ENCODE measurements at regions not wholly inside any gene's neighbourhood (a gene's known extent, or its start where the extent isn't known, plus 50 kb on each side); places are given as distances from the start of the nearest gene placed in this dataset.

GRCh38 chr6:6932341-6932740, 175.4 kb upstream of the RREB1 start:
- TF ChIP-seq REST (IDR thresholded peaks at IDR 0.05; ENCODE audit: insufficient read depth in 1 of 2, low read depth in 2 of 2, low read length in 2 of 2) (no peak), FOXP2 (optimal IDR thresholded peaks at IDR 0.05; ENCODE audit: borderline replicate concordance, extremely low read depth, extremely low read length, insufficient read depth) (no peak), POLR2AphosphoS5 (IDR thresholded peaks at IDR 0.05; ENCODE audit: low read depth, low read length) (no peak), TAF1 (IDR thresholded peaks at IDR 0.05; ENCODE audit: borderline replicate concordance, insufficient read depth, low read length) (no peak), SIN3A (IDR thresholded peaks at IDR 0.05; ENCODE audit: borderline replicate concordance, insufficient read depth, low read length) (no peak)

GRCh38 chr6:6932968-6933367, 174.8 kb upstream of the RREB1 start:
- TF ChIP-seq POLR2AphosphoS5 (IDR thresholded peaks at IDR 0.05; ENCODE audit: low read depth, low read length), result no peak
- TF ChIP-seq SIN3A (IDR thresholded peaks at IDR 0.05; ENCODE audit: borderline replicate concordance, insufficient read depth, low read length), result no peak
- no peak for TF ChIP-seq TAF1 (IDR thresholded peaks at IDR 0.05; ENCODE audit: borderline replicate concordance, insufficient read depth, low read length)
- no peak for TF ChIP-seq REST (IDR thresholded peaks at IDR 0.05; ENCODE audit: insufficient read depth in 1 of 2, low read depth in 2 of 2, low read length in 2 of 2)
- TF ChIP-seq FOXP2 (optimal IDR thresholded peaks at IDR 0.05; ENCODE audit: borderline replicate concordance, extremely low read depth, extremely low read length, insufficient read depth), result no peak

DNA sequence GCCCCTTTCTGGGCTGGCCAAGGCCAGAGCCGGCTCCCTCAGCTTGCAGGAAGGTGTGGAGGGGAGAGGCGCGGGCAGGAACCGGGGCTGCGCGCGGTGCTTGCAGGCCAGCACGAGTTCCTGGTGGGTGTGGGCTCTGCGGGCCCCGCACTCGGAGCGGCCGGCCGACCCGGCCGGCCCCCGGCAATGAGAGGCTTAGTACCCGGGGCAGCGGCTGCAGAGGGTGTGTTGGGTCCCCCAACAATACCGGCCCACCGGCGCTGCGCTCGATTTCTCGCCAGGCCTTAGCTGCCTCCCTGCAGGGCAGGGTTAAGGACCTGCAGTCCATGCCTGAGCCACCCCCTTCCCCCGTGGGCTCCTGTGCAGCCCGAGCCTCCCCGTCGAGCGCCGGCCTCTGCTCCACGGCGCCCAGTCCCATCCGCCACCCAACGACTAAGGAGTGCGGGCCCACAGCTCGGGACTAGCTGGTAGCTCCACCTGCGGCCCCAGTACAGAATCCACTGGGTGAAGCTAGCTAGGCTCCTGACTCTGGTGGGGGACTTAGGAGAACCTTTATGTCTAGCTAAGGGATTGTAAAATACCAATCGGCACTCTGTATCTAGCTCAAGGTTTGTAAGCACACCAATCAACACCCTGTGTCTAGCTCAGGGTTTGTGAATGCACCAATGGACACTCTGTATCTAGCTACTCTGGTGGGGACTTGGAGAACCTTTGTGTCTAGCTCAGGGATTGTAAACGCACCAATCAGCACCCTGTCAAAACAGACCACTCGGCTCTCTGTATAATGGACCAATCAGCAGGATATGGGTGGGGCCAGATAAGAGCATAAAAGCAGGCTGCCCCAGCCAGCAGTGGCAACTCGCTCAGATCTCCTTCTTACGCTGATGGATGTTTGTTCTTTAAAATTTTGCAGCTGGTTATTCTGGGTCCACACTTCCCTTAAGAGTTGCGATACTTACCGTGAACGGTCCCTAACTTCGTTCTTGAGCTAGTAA, 167.4 kb upstream of the RREB1 start:
- TF ChIP-seq REST (IDR thresholded peaks at IDR 0.05; ENCODE audit: insufficient read depth in 1 of 2, low read depth in 2 of 2, low read length in 2 of 2) (no peak), POLR2AphosphoS5 (IDR thresholded peaks at IDR 0.05; ENCODE audit: low read depth, low read length) (no peak), FOXP2 (optimal IDR thresholded peaks at IDR 0.05; ENCODE audit: borderline replicate concordance, extremely low read depth, extremely low read length, insufficient read depth) (no peak), SIN3A (IDR thresholded peaks at IDR 0.05; ENCODE audit: borderline replicate concordance, insufficient read depth, low read length) (no peak), TAF1 (IDR thresholded peaks at IDR 0.05; ENCODE audit: borderline replicate concordance, insufficient read depth, low read length) (no peak)

DNA sequence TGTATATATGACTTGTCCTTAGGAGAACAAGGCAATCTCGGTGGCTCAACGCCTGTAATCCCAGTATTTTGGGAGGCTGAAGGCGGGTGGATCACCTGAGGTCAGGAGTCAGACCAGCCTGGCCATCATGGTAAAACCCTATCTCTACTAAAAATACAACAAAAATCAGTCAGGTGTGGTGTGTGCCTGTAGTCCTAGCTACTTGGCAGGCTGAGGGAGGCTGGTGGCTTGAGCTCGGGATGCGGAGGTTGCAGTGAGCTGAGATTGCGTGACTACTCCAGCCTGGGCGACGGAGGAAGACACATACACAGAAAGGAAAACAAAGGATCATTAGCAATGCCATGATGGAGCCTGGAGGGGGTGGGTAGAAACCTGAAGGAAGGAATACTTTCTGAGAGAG, 166.6 kb upstream of the RREB1 start:
- no peak for TF ChIP-seq FOXP2 (optimal IDR thresholded peaks at IDR 0.05; ENCODE audit: borderline replicate concordance, extremely low read depth, extremely low read length, insufficient read depth)
- no peak for TF ChIP-seq TAF1 (IDR thresholded peaks at IDR 0.05; ENCODE audit: borderline replicate concordance, insufficient read depth, low read length)
- TF ChIP-seq REST (IDR thresholded peaks at IDR 0.05; ENCODE audit: insufficient read depth in 1 of 2, low read depth in 2 of 2, low read length in 2 of 2), result no peak
- no peak for TF ChIP-seq SIN3A (IDR thresholded peaks at IDR 0.05; ENCODE audit: borderline replicate concordance, insufficient read depth, low read length)
- no peak for TF ChIP-seq POLR2AphosphoS5 (IDR thresholded peaks at IDR 0.05; ENCODE audit: low read depth, low read length)
